HG02610 (cell line): ENCODE measurements at regions not wholly inside any gene's neighbourhood (a gene's known extent, or its start where the extent isn't known, plus 50 kb on each side); places are given as distances from the start of the nearest gene placed in this dataset.
"Not testable (repeated sequence)": the region's sequence is repeated elsewhere in the genome, so short reads cannot be mapped to it uniquely, and the experiment has no call there.

Experiments
- ATAC-seq: cut with Tn5 transposase; IDR thresholded peaks from one replicate; pipeline ENCODE4 v1.9.1; 2021; ENCODE audit warnings: mild to moderate bottlenecking, moderate library complexity; ENCODE audit not compliant: unreplicated experiment

DNA sequence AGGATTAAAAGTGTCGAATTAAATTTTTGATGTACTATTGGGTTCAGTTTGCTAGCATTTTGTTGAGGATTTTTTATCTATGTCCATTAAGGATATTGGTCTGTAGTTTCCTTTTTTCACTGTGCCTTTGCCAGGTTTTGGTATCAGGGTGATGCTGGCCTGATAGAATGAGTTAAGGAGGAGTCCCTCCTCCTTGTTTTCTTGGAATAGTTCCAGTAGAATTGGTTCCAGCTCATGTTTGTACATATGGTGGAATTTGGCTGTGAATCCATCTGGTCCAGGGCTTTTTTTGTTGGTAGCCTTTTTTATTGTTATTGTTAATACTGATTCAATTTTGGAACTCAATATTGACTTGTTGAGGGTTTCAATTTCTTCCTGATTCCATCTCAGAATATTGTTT is 141.8 kb downstream of the SIM1 start:
- ATAC-seq: no peak

DNA sequence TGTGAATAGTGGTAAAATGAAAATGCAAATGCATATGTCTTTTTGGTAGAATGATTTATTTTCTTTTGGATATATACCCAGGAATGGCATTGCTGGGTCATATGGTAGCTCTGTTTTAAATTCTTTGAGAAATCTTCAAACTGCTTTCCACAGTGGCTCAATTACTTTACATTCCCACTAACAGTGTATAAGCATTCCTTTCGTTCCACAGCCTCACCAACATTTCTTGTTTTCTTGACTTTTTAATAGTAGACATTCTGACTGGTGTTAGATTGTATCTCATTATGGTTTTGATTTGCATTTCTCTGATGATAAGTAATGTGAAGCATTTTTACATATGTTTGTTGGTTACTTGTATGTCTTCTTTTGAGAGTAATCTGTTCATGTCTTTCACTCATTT is 144.0 kb downstream of the SIM1 start:
- no peak for ATAC-seq

DNA sequence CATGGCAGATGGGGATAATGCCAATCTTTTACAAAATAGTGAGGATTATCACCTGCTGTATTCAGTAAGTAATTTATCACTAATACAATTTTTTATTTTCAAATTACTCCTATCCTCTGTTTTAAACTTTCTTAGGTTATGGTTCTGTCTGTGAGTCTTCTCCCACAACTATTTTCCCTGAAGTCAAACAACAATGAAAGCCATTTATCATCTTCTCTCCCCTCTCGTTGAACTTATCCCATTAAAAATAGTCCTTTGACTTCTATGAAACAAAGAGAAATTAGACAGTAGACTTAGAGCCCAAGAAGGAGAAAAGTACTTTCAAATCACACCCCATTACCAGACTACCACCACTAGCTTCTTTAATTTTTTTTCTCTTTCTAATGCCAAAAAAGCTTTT is 147.7 kb downstream of the SIM1 start:
- ATAC-seq: no peak

DNA sequence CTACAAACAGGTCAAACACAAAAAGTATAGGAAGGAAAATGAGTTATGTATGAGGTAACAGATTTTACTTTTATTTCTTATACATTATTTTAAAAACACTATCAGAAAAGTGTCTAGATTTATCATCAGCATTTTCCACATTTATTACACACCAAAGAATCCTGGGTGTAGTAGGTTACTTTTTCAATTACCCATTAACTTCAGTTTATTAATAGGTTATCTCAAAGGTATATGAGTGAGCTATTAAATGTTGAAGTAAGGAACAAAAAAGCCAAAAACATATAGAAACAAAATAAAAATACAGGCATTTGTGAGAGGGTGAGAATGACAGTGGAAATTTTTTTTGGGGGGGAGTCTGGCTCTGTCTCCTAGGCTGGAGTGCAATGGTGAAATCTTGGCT is 150.5 kb downstream of the SIM1 start:
- ATAC-seq: no peak

DNA sequence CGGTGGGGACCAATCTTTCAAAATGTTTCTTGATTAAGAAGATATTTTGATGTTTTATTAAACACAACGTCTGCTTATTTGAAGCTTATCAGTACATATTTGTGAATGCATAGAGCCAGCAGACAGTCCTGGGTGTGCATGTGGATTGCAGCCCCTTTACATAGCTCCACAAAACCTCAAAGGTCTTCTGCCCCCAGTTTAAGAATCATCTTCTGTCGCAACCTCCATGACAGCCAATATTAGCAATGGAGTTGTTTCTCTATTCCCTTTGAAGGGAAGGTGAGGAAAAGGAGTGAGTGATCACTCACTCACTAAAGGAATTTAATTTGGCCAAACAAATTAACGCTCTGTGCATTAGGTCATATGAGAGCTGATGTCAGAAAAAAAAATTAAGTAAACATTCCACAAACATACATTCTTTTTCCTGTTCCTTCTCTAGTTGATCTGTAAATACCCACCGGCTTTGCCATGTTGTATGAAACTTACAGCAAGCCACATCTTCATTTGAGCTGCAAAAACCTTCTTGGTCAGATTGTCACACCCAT is 152.9 kb downstream of the SIM1 start:
- ATAC-seq: no peak

DNA sequence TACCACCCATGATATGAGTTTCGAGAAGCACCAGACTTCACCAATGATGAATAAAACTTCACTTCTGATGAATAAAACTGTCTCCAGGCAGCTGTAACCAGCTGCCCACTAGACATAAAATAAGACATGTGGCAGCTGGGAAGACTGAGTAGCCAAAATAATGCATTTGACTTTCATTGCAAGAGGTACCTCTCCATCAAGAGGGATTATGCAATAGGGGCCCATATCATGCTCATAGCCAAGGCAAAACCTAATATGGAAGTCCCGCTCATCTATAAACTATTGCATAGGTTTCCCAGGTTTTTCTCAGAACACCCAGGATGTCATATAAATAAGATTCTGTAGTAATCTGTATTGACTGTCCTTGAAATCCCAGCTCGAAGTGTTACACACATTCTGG is 155.5 kb downstream of the SIM1 start:
- ATAC-seq: no peak

DNA sequence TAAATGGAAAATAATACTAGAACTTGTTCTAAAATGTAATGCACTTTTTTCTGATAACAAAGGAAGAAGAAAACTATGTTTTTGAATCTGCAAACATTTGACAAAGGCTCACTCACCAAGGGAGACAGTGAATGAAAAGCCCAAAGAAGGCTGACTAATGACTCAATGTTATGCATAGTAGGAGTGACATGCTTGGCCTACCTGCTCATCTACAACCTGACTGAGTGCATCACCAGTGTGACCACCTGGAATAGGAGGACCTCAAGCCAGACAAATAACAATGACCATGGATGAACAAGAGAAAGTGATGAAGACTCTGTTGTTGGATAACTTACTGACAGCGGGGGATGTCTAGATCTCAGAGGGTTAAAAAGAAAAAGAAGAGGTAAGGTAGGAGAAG is 157.2 kb downstream of the SIM1 start:
- no peak for ATAC-seq

DNA sequence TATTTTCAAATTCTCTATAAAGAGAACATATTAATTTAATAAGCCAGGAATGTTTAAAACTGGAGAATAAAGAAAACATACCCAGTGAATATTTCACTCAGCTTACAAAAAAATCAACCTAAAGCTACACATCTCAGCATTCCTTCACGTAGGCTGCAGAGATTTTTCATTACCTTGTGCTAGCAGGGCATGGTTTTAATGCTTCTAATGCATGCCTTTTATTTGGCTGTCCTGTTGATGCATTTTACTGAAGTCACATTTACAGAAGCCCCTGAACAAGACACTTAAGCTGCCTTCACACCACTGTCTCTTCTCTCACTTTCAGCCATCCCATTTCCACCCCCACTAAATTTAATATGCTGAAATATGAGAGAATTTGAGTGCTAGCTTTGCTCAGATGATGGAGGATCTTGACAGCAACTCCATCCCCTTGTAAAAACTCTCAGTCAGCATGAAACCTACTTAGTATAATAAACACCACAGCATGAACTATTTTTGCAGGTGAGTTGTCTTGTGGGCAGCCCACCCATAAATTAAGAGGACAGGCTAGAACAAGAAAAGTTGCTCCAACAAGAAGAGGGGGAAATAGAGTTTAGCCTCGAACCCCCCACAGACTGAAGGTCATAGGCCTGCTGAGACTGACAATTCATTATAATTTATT is 159.4 kb downstream of the SIM1 start:
- ATAC-seq: no peak

DNA sequence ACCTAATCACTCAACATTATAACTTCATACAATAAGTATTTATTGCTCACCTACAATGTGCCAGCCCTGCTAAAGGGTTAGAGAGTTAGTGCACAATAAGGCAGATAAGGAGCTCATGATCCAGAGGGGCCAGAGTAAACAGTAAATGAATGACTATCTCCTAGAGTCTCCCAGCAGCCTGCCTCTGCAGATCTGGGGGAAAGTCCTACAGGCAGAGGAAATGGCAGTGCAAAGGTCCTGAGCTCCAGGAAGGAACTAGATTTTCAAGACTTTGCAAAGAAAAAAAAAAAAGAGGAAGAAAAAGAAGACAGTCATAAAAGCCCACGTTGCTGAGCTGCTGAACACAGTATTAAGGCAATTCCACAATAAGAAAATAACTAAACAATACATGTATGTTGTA is 160.1 kb downstream of the SIM1 start:
- no peak for ATAC-seq

DNA sequence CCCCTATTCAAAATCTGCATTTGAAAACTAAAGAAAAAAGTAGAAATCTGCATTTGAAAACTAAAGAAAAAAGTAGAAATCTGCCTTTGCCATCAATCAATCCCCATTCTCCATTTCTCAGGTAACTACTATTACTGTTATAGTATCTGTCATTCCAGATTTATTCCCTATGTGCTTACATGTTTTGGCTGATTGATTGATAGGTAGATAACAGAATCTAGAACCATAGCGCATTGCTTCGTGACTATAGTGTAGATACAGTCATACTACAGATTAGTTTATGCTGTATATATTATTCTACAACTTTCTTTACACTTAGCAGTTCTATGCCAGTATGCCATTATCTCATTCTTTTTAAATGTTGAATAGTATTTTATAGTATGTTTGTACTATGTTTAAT is 163.0 kb downstream of the SIM1 start:
- no peak for ATAC-seq

DNA sequence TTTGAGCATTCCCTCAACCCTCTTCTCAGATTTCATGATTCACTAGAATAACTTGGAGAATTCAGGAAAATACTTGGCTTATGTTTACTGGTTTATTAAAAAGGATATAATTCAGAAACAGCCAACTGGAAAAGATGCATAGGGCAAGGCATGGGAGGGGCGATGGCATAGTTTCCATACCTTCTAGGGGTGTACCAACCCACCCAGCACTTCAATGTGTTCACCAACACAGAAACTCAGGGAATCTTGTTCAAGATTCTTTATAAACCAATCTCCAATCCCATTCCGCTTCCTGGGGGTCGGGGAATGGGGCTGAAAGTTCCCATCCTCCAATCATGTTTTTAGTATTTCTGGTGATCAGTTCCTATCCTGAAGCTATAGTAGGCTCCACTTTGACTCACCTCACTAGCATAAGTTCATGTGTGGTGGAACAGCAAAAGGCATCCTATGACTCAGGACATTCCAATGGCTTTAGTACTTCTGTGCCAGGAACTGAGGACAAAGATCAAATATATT is 164.4 kb downstream of the SIM1 start:
- ATAC-seq: no peak

DNA sequence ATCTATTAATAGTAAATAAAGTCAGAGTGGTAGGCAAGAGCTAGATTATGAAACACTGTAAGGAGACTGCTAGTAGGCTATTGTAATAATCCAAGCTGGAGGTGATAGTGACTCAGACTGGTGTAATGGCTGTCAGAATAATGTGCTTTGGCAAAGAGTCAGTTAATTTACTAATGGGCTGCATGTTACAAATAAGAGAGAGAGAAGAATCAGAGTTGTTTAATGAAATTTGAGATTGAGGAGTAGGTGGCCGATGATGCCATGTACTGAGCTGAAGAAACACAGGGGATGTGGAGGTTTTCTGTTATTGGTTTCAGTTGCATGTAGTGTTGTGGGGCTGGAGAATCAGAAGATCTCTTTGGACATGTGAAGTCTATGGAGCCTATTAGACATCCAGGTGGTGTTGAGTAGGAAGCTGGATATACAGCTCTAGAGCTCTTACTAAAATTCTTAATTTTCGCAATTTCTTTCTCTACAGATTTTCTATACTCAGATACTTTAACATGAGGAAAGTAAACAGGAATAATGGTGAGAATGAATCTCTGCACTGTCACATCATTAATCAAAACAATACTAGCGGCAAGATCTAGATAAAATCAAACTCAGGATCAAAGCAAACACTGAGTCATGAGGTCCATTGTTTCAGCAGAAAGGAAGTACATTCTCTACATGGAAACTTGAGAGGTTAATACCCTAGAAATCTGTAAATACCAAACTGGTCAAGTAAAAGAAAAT is 167.7 kb downstream of the SIM1 start:
- ATAC-seq: no peak

DNA sequence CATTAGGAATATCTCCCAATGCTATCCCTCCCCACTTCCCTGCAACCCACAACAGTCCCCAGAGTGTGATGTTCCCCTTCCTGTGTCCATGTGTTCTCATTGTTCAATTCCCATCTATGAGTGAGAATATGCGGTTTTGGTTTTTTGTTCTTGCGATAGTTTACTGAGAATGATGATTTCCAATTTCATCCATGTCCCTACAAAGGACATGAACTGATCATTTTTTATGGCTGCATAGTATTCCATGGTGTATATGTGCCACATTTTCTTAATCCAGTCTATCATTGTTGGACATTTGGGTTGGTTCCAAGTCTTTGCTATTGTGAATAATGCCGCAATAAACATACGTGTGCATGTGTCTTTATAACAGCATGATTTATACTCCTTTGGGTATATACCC is 169.5 kb downstream of the SIM1 start:
- ATAC-seq: not testable (repeated sequence)

DNA sequence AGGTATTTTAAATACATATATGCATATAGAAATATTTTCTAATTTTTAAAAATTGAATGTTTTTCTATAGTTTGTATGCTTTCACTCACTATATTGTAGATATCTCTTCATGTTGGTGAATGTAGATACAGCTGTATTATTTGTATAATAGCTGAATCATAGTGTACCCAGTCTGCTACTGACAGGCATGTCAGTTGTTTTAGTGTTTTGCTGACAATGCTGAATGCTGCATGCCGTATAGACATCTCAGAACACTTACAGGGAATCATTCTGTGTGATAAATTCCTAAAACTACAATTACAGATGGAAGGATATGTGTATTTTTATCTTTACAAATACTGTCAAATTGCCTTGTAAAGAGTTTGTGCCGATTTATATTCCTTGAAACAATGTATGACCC is 175.4 kb downstream of the SIM1 start:
- ATAC-seq: no peak

DNA sequence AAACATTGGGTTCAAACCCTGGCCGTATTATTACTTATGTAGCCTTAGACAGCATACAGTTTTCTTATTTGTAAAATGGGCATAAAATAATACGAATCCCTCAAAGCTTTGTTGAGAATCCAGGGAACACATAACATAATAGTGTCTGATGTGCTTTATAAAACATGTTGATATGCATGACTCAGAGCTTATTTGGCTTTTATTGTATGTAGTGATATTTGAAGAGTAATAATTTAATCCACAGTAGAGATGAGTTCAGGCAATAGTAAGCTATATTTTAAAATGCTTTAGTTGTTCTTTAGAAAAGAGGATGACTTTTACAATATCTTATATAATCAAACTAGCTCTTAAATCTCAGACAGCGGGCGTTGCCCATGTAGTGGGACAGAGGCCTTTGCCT is 176.4 kb downstream of the SIM1 start:
- ATAC-seq: no peak

DNA sequence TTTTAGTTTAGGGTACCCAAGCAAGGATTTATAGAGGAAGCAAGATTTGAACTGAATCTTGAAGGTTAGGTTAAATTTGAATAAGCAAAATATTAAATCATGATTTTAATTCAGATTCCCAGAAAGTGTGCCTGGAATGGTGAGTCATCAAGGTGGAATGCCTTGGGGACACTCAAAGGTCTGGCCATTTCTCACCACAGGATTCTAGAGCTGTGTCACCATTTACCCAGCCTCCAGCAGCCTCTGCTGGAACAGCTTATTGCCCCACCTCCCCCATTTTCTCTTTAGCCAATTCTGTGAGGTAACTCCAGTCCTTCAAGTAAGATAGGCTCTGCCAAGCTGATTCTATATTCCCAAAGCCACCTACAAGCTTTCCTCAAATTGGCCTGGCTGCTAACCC is 181.4 kb downstream of the SIM1 start:
- no peak for ATAC-seq

DNA sequence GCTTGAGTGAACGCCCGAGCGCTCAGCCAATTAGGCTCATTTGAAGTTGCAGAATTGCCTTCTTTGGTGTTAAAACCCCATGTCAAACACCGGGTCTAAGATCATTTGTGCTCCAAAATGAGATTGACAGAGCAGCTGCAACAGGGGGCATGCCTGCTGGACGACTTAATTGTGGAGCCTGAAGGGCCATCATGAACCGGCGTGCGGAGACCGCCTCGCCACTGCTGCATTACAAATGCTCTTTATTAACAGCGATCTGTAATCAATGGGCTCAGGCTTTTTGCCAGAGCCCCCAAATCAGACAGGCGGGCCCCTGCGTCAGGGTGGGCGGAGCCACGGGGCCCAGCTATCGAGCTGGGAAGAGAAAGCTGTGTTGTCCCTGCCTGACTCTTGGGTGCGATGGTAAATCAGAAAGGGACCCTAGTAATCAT is 183.2 kb downstream of the SIM1 start:
- no peak for ATAC-seq

DNA sequence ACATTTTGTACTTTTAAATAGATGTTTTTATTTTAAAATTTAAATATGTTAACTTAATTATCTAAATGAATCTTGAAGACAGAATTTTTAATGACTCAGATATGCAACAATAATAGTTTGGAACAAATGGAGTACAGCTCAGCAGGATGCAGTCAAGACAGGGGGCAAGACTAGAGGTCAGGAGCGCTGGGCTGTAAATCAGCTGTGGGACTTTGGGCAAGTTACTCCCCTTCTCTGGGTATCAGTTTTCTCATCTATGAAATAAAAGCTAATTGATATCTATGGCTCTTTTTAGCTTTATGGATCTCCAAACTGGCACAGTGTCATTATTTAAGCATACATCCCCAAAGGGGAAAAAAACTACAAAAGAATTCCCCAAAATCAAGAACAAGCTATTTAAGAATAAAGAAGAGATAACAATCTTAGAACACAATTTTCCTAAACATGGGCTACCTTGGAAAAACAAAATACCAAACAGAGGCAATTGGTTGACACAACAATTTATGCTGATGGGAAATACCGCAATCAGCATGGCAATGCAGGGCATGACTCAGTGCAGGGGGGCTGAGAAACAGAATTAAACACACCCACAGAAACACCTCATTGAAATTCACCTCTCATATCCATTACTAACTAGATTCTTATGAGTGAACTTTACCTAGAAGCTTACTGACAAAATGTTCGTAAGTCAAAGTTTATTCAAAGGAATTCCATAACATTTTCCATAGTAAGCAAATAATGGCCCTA is 188.2 kb downstream of the SIM1 start:
- ATAC-seq: no peak

DNA sequence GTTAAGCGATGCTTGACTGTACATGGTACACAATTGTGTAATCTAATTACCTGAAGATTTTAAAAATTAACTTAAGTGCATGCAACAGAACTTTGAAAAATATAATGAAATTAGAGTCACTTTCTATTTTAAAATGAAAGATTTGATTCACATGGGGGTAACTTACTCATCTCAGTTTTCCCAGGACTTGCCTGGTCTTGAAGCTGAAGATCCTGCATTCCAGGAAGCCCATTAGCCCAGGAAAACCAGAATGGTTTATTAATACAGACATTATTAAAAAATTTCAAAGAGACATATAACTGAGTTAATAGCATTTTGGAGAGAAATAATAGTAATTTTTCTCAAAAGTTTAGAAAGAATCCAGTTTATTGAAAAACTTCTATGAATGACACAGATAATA is 190.6 kb downstream of the SIM1 start:
- no peak for ATAC-seq

DNA sequence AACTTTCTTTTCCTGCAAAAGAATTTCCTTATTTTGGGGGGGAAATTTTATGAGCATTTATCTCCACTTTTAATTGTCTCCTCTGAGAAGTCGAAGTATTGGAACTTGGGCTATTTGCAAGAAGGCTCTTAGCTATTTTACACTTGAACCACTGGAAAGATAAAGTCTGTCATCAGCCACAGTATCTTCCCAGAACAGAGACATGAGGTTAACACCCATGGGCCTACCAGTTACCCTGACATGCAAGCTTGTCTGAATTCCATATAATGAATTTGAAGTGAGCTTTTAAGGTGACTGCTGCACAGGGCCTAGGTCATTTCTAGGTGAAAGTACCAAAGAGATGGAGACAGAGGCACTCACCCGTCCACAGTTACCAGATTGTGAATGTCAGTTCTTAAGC is 193.1 kb downstream of the SIM1 start:
- ATAC-seq: no peak

DNA sequence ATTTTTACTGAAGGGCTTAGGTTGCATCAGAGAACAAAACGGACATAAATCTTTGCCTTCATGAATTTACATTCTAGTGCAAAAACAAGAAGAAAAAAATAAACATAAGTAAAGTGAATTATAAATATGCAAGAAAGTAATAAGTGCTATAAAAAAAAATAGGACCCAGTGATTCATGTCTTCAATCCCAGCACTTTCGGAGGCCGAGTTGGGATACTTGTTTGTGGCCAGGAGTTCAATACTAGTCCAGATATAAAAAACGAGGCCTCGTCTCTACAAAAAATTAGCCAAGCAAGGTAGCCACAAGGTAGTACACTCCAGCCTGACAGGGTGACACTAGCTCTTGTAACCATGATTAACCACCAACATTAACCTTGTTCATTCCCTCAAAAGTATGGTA is 193.5 kb downstream of the SIM1 start:
- ATAC-seq: no peak

DNA sequence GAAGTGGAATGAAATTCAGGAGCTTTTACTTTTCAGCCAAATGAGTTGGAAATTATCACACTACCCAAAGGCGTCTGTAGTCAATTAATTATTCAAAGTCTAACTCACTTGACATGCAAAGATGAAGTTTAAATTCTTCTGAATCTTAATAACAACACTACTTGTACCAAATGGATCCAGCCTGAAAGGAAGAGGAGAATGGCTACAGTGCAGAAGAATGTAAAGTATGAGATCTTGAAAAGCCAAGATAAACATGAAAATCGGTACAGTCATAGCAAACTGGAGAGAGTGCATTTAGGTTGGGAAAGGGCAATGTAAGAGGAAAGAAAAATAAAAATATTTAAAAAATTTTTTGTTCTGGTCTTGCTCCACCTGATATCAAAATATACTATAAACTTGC is 195.5 kb downstream of the SIM1 start:
- no peak for ATAC-seq
